MM.1S (cell line): ENCODE measurements at regions not wholly inside any gene's neighbourhood (a gene's known extent, or its start where the extent isn't known, plus 50 kb on each side); places are given as distances from the start of the nearest gene placed in this dataset.

Experiments used
- EZH2phosphoT487 ChIP-seq: fragments of 300-600 bp; sonication (generic); IDR thresholded peaks from 2 replicates; pipeline ENCODE4 v1.6.1; 2018; ENCODE audit warnings: antibody characterized with exemption, low read length
- TF ChIP-seq, protein P1 (sequence below): fragments of 300-600 bp; sonication (generic); IDR thresholded peaks from 2 replicates; pipeline ENCODE4 v1.5.1; 2016; ENCODE audit warnings: antibody characterized with exemption, low read length, mixed read lengths

- TF ChIP-seq, protein P1, sequence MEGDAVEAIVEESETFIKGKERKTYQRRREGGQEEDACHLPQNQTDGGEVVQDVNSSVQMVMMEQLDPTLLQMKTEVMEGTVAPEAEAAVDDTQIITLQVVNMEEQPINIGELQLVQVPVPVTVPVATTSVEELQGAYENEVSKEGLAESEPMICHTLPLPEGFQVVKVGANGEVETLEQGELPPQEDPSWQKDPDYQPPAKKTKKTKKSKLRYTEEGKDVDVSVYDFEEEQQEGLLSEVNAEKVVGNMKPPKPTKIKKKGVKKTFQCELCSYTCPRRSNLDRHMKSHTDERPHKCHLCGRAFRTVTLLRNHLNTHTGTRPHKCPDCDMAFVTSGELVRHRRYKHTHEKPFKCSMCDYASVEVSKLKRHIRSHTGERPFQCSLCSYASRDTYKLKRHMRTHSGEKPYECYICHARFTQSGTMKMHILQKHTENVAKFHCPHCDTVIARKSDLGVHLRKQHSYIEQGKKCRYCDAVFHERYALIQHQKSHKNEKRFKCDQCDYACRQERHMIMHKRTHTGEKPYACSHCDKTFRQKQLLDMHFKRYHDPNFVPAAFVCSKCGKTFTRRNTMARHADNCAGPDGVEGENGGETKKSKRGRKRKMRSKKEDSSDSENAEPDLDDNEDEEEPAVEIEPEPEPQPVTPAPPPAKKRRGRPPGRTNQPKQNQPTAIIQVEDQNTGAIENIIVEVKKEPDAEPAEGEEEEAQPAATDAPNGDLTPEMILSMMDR, result no peak
- no peak for TF ChIP-seq EZH2phosphoT487
These were observed 367.1 kb downstream of the INSC start for GRCh38 chr11:15481871-15482270.
